Heart left ventricle (tissue), 16 donors: ENCODE measurements at regions not wholly inside any gene's neighbourhood (a gene's known extent, or its start where the extent isn't known, plus 50 kb on each side); places are given as distances from the start of the nearest gene placed in this dataset.
A peak's percentile ranks its signal among the peaks of the same experiment; 100 is the strongest.

Source experiments
- ATAC-seq, 4 donors: fragments of 200-7000 bp; cut with Tn5 transposase; one replicate each; pipeline ENCODE4 v1.9.1; 2020 to 2022; ENCODE audit warnings: moderate library complexity in 4 of 4, mild to moderate bottlenecking in 3 of 4, moderate number of reproducible peaks in 1 of 4
- DNase-seq, 5 donors: peaks; one replicate each; pipeline ENCODE4 v3.0.0-alpha.2; 2020
- H3K27ac ChIP-seq, 12 donors: fragments of 200-600 bp; sonication (generic) in 4 of 12; one replicate each; pipeline versions ENCODE4 v1.5.0 to v1.8.0; 2016 to 2022; ENCODE audit warnings: mild to moderate bottlenecking in 2 of 12
- H3K27me3 ChIP-seq, 9 donors: fragments of 200-600 bp; sonication (generic) in 2 of 9; one replicate each; pipeline versions ENCODE4 v1.5.1 to v1.8.0; 2016 to 2022; ENCODE audit warnings: mild to moderate bottlenecking in 3 of 9
- H3K36me3 ChIP-seq, 9 donors: fragments of 200-600 bp; sonication (generic) in 2 of 9; one replicate each; pipeline versions ENCODE4 v1.5.0 to v1.8.0; 2018 to 2022; ENCODE audit warnings: mild to moderate bottlenecking in 2 of 9
- H3K4me1 ChIP-seq, 12 donors: fragments of 200-600 bp; sonication (generic) in 4 of 12; one replicate each; pipeline versions ENCODE4 v1.5.0 to v1.8.0; 2016 to 2022; ENCODE audit warnings: mild to moderate bottlenecking in 3 of 12
- H3K4me3 ChIP-seq, 12 donors: fragments of 200-600 bp; sonication (generic) in 4 of 12; one replicate each; pipeline versions ENCODE4 v1.5.0 to v1.8.0; 2017 to 2022; ENCODE audit warnings: mild to moderate bottlenecking in 9 of 12, moderate library complexity in 4 of 12
- H3K9me3 ChIP-seq, 12 donors: fragments of 200-600 bp; sonication (generic) in 4 of 12; one replicate each; pipeline versions ENCODE4 v1.5.0 to v1.8.0; 2016 to 2022; ENCODE audit warnings: mild to moderate bottlenecking in 1 of 12
- CTCF ChIP-seq, 12 donors: fragments of 200-600 bp; sonication (generic) in 4 of 12; IDR thresholded peaks; one replicate each; pipeline versions ENCODE4 v1.5.0 to v1.8.0; 2018 to 2022; ENCODE audit warnings: antibody characterized with exemption in 12 of 12, mild to moderate bottlenecking in 5 of 12
- POLR2A ChIP-seq, 2 donors: fragments of 450-650 bp; IDR thresholded peaks; one replicate each; pipeline ENCODE4 v1.6.1; 2017; ENCODE audit warnings: antibody characterized with exemption in 2 of 2, mild to moderate bottlenecking in 2 of 2, moderate library complexity in 2 of 2
- WGBS, 4 donors: extraction: QIAGEN DNeasy Blood & Tissue Kit in 2 of 4; methylation state at CpG; one replicate each; pipeline versions ENCODE4 v1.1.5 to v1.1.7; 2013 to 2018; 5-methylcytosine and 5-hydroxymethylcytosine counted together
- intact Hi-C, 10 donors: fragments of 100-400 bp; cut with DNase I; formaldehyde crosslinking; loops; one replicate each; pipeline versions ENCODE4 v1.11.1 to v1.14.2; 2022
- donor health status: ischemic (EF 13 %, LVEDD 7.1; RV severe dilation, severe dysfunction).
- donor health status: healthy with polysubstance abuse.
- donor health status: DM: no; HTN: yes; CAD: no.
- donor health status: DM: no; HTN: no; CAD: no.
- donor health status: ischemic (EF 25% LVEDD 6.9; RV normal size, moderate dysfunction).
- donor health status: ischemic (EF 25% LVEDD 5.7; RV mildly dilated, moderate dysfunction).
- donor health status: healthy.
- donor health status: DM: yes; HTN: yes; CAD: no.
- donor health status: ischemic (EF 35%, LVEDD 5.7; RV mildly dilated, moderate dysfunction).
- donor health status: nonischemic (EF 11% LVEDD 7.7; RV severe dilation, severe dysfunction).
- donor health status: DM: yes; HTN: yes; CAD: no.
- donor health status: PGD.
- donor health status: ischemic (EF 29% LVEDD 5.4; RV normal size, mild dysfunction).
- donor health status: nonischemic (EF 23%, LVEDD 6.1; RV moderate dilation, normal function).

GRCh38 chr4:137427411-137427810 lies 104.9 kb downstream of the PCDH18 start:
- no peak for DNase-seq
- Histone ChIP-seq H3K27ac (no peak overlapping the region), H3K36me3 (no peaks in the 10 kb centered on the region), H3K4me3 (no peak overlapping the region), H3K27me3 (no peaks in the 10 kb centered on the region), H3K9me3 (peaks cover 0 to 8% (median 0%) of the 10 kb centered on the region in 12 donors), H3K4me1 (peaks cover 0 to under 1% (median 0%) of the 10 kb centered on the region in 12 donors)
- 71 to 87% (median 84%) methylated on average over 3 of the region's 3 CpGs for WGBS, 4 donors
- peak in 1 of 4 donors; percentile 28 for ATAC-seq
- TF ChIP-seq POLR2A (IDR thresholded peaks at IDR 0.05) (no peak), CTCF (IDR thresholded peaks at IDR 0.05) (no peak)
- intact Hi-C loops: no loop called here

- Histone ChIP-seq H3K9me3 (peaks cover 0 to 2% (median 0%) of the 10 kb centered on the region in 12 donors), H3K27me3 (no peaks in the 10 kb centered on the region), H3K4me1 (no peaks in the 10 kb centered on the region), H3K27ac (no peak overlapping the region), H3K4me3 (no peak overlapping the region), H3K36me3 (no peaks in the 10 kb centered on the region)
- intact Hi-C loops: no loop called here
- ATAC-seq: no peak
- no peak for TF ChIP-seq POLR2A (IDR thresholded peaks at IDR 0.05)
- no peak for TF ChIP-seq CTCF (IDR thresholded peaks at IDR 0.05)
- DNase-seq: no peak
These were observed 107.0 kb downstream of the PCDH18 start for GRCh38 chr4:137425281-137425680.

- H3K4me1 ChIP-seq: no peaks in the 10 kb centered on the region
- intact Hi-C loops: no loop called here
- no peaks in the 10 kb centered on the region for H3K36me3 ChIP-seq
- no peaks in the 10 kb centered on the region for H3K9me3 ChIP-seq
- DNase-seq (no peak), ATAC-seq (no peak)
- H3K27ac ChIP-seq: no peak overlapping the region
- no peak for TF ChIP-seq POLR2A (IDR thresholded peaks at IDR 0.05)
- TF ChIP-seq CTCF (IDR thresholded peaks at IDR 0.05): no peak
- H3K4me3 ChIP-seq: no peak overlapping the region
- no peaks in the 10 kb centered on the region for H3K27me3 ChIP-seq
- WGBS, 4 donors: 93 to 98% (median 95%) methylated on average over 2 of the region's 2 CpGs
These were observed 109.6 kb downstream of the PCDH18 start for GRCh38 chr4:137422666-137423065.

- Histone ChIP-seq H3K27ac (no peak overlapping the region), H3K27me3 (no peaks in the 10 kb centered on the region), H3K4me3 (no peak overlapping the region), H3K36me3 (no peaks in the 10 kb centered on the region), H3K4me1 (no peaks in the 10 kb centered on the region), H3K9me3 (no peaks in the 10 kb centered on the region)
- intact Hi-C loops: no loop called here
- ATAC-seq: no peak
- WGBS, 4 donors: 84 to 91% (median 89%) methylated on average over 8 of the region's 8 CpGs
- DNase-seq: no peak
- TF ChIP-seq CTCF (IDR thresholded peaks at IDR 0.05) (no peak), POLR2A (IDR thresholded peaks at IDR 0.05) (no peak)
These were observed 110.5 kb downstream of the PCDH18 start for GRCh38 chr4:137421796-137422195.
